ENCODE measurements at regions not wholly inside any gene's neighbourhood (a gene's known extent, or its start where the extent isn't known, plus 50 kb on each side); places are given as distances from the start of the nearest gene placed in this dataset.

DNA sequence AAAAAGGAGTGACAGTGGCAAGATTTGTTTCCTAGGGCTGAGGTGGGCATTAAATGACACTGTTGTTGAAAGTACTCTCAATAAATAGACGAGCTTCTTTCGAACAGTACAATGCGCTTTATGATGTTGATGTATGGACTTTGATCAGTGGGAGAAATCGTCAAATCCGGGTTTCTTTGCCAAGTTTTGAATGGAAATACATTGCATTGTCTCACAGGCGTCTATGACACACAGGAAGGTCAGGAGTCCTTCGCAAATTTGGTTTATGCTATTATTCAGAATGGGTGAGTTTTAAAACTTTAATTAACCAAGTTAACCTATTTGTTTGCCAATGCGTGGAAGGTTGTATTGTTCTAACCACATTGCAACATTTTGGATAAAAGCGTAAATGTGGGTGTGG, 547.3 kb upstream of the SLC35B3 start:
- FAIRE-seq (no peak), DNase-seq (ENCODE audit: low spot score) (no peak), ATAC-seq (no peak; the same call in 2 of the 3 replicates)
- in situ Hi-C loops (cut with HindIII; ENCODE audit: extremely low pct_ligation_motif_present, low pct_unique_long_range_greater_than_20kb) (loop anchor here (10.0 to 25.0 kb wide), 2 partner anchors 430 to 1452 kb away; no protein-coding TSS in a partner anchor), intact Hi-C loops (cut with micrococcal nuclease; ENCODE audit: unreplicated experiment) (loop anchor here (1.0 kb wide), 2 partner anchors 431 to 1453 kb away; no protein-coding TSS in a partner anchor)
- BruUV-seq (replicated peaks) = no TSS peak
- Histone ChIP-seq H3K27ac (ENCODE audit: extremely low read length, insufficient read depth, low read length) (no peak overlapping the region), H3K79me2 (ENCODE audit: insufficient read depth, low read length) (no peaks in the 10 kb centered on the region), H3K27me3 (ENCODE audit: control insufficient read depth in 1 of 2, insufficient read depth in 2 of 2, low read length in 2 of 2) (no peaks in the 10 kb centered on the region), H3K9me3 (ENCODE audit: low read length) (no peaks in the 10 kb centered on the region), H4K20me1 (ENCODE audit: insufficient read depth, low read length) (no peaks in the 10 kb centered on the region), H3K4me1 (ENCODE audit: insufficient read depth, low read length) (no peaks in the 10 kb centered on the region), H2AFZ (ENCODE audit: low read length) (no peak overlapping the region), H3K4me2 (ENCODE audit: low read depth, low read length) (no peak overlapping the region), H3K9ac (ENCODE audit: insufficient read depth, low read depth, low read length) (no peak overlapping the region), H3K4me3 (replicated peaks in 1 of 3; ENCODE audit: insufficient read depth in 1 of 3, low read depth in 2 of 3, low read length in 3 of 3) (no peak overlapping the region), H3K36me3 (replicated peaks in 1 of 2; ENCODE audit: control insufficient read depth in 1 of 2, insufficient read depth in 2 of 2, low read length in 2 of 2) (no peaks in the 10 kb centered on the region)
- POLR2A ChIA-PET = interaction anchor here (1.0 kb wide), 1 partner anchor 1451 kb away, joined by 3 read pairs; no protein-coding TSS in a partner anchor
- TF ChIP-seq, protein P1, sequence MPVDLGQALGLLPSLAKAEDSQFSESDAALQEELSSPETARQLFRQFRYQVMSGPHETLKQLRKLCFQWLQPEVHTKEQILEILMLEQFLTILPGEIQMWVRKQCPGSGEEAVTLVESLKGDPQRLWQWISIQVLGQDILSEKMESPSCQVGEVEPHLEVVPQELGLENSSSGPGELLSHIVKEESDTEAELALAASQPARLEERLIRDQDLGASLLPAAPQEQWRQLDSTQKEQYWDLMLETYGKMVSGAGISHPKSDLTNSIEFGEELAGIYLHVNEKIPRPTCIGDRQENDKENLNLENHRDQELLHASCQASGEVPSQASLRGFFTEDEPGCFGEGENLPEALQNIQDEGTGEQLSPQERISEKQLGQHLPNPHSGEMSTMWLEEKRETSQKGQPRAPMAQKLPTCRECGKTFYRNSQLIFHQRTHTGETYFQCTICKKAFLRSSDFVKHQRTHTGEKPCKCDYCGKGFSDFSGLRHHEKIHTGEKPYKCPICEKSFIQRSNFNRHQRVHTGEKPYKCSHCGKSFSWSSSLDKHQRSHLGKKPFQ (CRISPR knock-in tag; IDR thresholded peaks at IDR 0.05; ENCODE audit: insufficient replicate concordance) = no peak
- no peak for TF ChIP-seq ZNF496 (CRISPR knock-in tag; IDR thresholded peaks at IDR 0.05; ENCODE audit: insufficient replicate concordance)
- no peak for TF ChIP-seq MXI1 (IDR thresholded peaks at IDR 0.05; ENCODE audit: borderline replicate concordance, low read depth, low read length)
- no peak for TF ChIP-seq NR2F6 (IDR thresholded peaks at IDR 0.05)
- no peak for TF ChIP-seq NR2F6 (CRISPR knock-in tag; IDR thresholded peaks at IDR 0.05)
- no peak for TF ChIP-seq BATF2 (CRISPR knock-in tag; IDR thresholded peaks at IDR 0.05)
- TF ChIP-seq ZNF501 (CRISPR knock-in tag; IDR thresholded peaks at IDR 0.05) = no peak
- no peak for TF ChIP-seq PHF5A (CRISPR knock-in tag; IDR thresholded peaks at IDR 0.05; ENCODE audit: low read depth, unreplicated experiment)
- no peak for TF ChIP-seq TCF7 (IDR thresholded peaks at IDR 0.05; ENCODE audit: low read depth)
- TF ChIP-seq, protein P2, sequence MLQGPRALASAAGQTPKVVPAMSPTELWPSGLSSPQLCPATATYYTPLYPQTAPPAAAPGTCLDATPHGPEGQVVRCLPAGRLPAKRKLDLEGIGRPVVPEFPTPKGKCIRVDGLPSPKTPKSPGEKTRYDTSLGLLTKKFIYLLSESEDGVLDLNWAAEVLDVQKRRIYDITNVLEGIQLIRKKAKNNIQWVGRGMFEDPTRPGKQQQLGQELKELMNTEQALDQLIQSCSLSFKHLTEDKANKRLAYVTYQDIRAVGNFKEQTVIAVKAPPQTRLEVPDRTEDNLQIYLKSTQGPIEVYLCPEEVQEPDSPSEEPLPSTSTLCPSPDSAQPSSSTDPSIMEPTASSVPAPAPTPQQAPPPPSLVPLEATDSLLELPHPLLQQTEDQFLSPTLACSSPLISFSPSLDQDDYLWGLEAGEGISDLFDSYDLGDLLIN (CRISPR knock-in tag; IDR thresholded peaks at IDR 0.05; ENCODE audit: borderline replicate concordance) = no peak
- TF ChIP-seq CSRNP2 (CRISPR knock-in tag; conservative IDR thresholded peaks at IDR 0.05; ENCODE audit: low read depth) = no peak
- WGBS (ENCODE audit: low lambda C conversion rate) = 33% methylated on average over 9 of the region's 9 CpGs
- CTCF ChIA-PET (ENCODE audit: low intra/inter-chr PET ratio, low total read pairs) = interaction anchor here (0.9 to 2.5 kb wide), 3 partner anchors 430 to 1452 kb away, joined by 3 to 10 read pairs (median 8); no protein-coding TSS in a partner anchor

All from HepG2 (cell line).